Hematopoietic multipotent progenitor cell treated with erythropoietin and hydrocortisone succinate and interleukin-3 and kit ligand, for 4 days (in vitro differentiated cells): ENCODE measurements at regions not wholly inside any gene's neighbourhood (a gene's known extent, or its start where the extent isn't known, plus 50 kb on each side); places are given as distances from the start of the nearest gene placed in this dataset.

ENCODE experiments used
- DNase-seq: peaks from one replicate; pipeline ENCODE4 v3.0.0-alpha.2; 2015

DNA sequence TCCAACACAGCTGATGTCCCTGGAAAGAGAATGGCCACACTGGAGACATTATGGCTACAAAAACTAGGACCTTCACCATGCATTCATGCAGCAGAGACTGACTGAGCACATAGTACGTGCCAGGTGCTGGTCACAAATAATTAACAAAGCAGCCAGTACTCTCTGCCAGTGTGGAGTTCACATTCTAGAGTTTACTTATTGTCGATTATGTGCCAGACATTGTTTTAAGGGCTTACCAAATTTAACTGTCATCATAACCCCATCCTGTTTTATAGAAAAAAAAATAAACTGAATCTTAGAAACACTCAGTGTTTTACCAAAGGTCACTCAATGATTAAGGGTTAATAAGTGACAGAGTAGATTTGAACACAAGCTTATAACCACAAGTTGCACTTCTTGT, 143.3 kb downstream of the RRAGC start:
- no peak for DNase-seq

DNA sequence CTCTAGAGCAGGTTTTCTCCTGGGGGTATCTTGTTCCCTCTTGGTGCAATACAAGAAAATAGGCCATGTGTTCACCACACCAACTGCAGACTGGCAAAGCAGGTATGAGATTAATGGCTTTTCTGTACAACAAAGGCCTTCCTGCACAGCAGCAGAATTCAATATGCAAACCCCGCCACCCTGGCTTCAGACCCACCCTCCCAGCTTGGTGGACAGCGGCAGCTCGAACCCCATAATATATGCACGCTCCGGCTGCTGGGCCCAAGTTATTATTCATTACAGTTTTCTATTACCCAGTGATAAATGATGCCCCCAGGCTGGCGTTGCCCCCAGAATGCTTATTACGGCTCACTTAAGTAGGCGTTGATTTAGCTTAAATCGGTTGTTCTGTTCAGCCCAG, 144.2 kb downstream of the RRAGC start:
- no peak for DNase-seq

DNA sequence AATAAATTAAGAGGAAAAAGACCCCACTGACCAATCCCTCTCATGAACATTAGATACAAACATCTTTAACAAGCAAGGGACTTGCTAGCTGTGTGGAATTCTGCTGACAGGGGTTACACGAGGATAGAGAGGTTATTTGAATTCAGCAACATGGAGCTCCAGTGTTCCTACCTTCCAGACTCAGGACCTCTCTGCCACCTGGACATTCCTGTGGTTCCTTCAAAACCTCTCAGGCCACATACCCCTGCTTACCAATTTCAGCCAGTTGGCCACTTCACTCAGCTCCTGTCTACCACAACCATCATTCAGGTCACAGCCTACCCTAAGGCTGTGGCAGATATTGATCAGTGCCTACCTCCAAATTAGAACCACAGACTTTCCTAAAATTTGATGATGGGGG, 147.5 kb downstream of the RRAGC start:
- DNase-seq, result no peak

DNA sequence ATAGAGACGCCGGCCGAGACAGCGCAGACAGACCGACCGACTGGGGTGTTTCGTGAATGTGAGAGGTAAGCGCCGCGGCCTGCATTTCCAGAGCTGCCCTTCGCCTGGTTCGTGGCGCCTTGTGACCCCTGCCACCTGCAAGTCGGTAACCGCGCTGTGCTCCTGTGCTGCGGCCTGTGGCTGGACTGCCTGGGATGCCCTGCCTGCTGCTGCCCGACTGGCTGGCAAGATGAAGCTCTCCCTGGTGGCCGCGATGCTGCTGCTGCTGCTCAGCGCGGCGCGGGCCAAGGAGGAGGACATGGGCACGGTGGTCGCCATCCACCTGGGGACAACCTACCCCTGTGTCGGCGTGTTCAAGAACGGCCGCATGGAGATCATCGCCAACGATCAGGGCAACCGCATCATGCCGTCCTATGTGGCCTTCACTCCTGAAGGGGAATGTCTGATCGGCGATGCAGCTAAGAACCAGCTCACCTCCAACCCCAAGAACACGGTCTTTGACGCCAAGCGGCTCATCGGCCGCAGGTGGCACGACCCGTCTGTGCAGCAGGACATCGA, 150.8 kb downstream of the RRAGC start:
- DNase-seq, result no peak

DNA sequence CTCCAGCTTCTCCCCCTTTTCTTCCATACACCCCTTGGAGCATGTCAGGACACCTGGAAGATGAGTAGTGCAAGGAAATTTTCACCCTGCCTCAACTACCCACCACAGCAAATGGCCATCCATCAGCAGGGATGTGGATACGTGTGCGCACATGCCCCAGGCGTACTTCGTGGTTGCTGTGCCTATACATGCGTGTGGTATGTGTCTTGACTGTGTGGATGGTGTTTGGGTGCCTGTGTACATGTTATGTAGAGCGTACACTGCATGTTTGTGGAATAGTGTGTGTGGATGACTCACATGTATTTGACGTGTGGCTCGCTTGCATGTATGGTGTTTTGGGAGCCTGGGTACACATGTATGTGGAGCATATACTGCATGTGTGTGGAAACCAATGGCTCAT, 158.5 kb downstream of the RRAGC start:
- DNase-seq, result no peak

DNA sequence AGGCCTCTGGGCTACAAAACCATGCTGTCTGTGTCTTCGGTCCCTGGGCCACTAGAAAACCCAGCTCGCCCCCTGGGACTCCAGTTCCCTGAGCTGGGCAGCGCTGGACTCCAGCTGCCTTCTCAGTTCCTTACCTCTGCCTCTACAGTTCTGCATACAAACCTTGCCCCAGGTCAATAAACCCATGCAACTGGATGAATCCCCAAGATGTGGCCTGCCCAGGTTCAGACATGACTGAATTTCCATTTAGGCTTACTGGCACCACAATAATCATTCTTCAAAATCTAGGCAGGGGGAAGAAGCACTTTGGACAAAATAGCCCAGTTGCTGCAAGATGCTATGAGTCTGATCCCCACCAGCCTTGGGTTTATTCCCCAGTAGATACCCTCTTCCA, 159.5 kb downstream of the RRAGC start:
- no peak for DNase-seq

DNA sequence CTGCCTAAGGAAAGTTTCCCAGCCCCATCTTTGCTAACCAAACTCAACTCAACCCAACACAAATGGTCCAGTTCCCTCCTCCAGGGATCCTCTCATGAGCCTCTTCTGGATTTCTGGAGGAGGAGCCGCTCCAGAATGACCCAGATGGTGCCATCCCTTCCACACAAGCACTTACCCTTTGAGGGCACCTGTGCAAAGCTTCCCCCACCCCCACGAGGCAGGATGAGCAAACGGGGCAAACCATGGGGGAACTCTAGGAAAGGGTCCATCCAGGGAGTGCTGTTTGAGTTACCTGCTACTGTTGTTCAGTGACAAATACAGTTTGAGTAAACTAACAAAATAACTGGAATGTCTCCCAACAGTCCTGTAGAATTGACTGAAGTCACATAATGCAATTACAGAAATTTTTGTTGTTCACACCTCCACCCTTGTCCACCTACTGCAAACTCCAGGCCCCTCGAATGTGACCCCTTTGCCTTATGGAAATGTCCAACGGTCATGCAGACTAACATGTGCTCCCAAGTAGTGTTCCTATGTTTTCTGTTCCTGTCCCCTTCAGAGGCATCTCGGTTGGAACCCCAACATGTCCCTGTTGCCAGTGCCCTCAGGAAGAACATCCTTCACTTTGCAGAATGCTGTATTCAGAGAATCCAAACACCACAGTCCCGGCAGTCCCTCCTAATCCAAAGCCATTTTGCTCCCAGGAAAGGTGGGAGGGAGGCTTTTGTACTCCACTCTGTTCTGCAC, 160.1 kb downstream of the RRAGC start:
- DNase-seq, result no peak

DNA sequence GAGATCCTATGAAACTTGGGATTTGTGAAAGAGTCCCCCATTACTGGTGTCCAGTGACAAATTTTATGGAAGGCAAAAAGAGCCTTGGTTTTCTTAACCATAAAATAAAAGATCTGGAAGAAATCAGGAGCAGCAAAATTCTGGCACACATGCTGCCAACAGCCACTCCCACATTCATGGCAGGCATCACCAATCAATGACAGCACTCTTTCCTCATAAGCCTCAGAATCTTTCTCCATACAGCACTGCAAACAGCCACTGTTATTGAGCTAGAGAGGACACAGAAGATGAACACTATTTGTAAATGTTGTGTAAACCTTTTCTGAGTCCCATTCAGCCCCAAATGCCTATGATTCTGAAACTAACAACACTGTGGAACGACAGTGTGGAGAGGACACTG, 162.2 kb downstream of the RRAGC start:
- DNase-seq, result no peak

DNA sequence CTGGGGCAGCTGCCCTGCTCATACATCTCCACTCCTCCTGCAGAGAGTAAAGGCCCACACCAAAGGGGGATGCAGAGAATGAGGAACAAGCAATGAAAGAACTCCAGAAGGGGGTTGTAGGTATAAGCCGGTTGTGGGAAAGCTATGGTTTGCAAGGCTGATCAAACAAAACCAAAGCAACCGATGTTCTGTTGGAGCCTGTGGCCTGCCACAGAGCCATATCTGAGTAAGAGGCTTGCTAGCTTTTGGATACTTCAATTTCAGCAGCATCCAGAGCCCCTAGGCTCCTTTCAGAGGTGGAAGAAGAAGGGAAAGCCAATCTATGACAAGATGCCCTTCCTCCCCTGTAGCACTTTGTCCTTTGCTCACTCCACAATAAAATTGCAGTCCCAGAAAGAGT, 163.2 kb downstream of the RRAGC start:
- DNase-seq, result no peak

DNA sequence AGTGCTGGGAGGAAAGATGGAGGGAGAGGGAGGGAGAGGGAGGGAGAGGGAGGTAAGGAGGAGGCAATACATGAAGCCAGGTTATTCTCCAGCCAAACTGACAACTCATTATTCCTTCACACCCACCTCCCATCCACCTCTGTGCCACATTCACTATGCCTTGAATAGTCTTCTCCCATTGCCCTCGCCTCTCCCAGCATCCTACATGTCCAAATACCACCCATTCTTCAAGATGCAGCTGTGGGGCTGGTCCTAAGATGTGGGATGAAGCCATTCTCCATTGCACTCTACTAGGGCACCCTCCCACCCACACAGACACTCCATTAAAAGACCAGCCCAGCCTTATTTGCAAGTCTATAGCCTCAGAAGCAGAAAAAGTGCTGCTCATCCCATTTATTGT, 165.8 kb downstream of the RRAGC start:
- no peak for DNase-seq

DNA sequence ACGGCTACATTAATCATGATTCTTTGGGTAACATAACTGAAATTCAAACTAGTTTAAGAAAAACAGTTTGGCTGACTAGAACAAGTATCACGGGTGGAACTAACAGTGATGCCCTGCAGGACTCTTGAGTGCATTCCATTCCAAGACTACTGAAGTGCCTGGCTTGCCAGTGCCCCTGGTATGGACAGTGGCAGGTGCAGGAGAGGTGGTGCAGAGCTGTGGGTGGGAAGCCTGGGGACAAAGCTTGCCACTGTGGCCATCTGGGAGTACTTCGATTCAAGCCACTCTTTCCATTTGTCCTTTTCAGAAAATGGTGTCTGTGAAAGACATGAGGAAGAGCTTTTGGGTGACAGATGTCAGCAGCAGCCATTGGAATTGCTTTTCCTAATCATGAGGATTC, 166.5 kb downstream of the RRAGC start:
- no peak for DNase-seq

DNA sequence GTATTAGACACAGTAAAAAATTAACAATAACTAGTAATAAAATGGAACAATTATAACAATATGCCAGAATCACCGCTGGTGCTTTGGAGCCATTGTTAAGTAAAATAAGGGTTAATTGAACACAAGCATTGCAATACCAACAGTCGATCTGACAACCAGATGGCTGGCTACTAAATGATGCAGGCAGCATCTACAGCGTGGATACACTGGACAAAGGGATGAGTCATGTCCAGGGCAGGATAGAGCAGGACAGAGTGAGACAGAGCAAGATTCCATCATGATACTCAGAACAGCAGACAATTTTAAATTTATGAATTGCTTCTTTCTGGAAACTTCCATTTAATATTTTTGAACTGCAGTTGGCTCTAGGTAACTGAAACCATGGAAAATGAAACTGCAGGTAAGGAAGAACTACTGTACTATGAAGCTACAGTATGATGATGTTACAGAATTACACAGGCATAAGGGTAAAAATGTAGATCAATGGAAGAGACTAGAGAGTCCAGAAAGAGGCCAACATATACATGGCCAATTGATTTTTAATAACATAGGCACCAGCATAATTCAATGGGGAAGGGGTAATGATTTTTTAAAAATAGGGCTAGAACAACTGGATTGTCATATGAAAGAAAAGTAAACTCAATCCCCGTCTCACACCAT, 168.7 kb downstream of the RRAGC start:
- no peak for DNase-seq

DNA sequence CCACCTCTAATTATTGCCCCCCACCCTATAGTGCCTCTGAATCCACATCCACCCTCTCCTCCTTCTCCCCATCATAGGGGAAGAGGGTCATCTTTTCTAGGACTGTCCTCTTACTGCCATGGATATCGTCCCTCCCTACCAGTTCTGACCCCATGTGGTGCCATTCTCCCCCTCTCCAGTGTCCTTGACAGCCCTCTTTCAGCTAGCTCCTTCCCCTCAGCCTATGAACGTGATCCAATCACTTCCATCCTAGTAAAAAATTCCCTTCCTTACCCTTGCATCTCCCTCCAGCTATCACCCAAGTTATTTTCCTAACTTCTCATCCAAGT, 172.7 kb downstream of the RRAGC start:
- DNase-seq, result no peak

DNA sequence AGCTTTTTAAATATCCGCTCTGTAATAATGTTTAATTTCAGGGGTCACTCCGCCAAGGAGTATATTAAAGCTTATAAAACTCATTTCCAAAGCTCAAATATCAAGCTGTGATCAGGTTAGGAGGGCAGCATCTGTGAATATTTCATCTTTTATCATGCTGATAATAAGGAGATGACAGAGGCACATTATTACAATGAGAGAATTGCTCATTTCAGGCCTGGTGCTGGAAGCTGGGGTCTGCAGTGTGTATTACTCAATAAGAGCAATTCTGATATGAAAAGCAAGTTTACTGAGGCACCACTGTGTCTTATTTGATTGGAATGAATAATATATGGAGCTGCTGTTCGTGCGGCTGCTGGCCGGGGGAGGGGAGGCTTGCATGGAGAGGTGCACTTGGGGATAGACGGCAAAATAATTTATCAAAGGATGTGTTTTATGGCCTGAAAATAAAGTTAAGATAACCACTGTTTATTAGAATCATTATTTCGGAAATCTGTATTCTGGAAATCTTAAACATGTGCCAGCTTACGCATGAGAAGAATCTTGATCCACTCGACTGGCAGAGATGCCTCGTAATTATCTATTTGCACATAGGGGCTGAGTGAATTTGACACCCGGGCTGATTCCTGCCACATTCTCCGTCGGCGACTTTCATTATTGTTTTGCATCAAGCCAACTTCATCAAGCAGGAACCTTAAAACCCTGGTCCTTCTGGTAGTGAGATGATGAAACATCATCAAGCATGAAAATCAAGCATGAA, 173.2 kb downstream of the RRAGC start:
- DNase-seq, result no peak

DNA sequence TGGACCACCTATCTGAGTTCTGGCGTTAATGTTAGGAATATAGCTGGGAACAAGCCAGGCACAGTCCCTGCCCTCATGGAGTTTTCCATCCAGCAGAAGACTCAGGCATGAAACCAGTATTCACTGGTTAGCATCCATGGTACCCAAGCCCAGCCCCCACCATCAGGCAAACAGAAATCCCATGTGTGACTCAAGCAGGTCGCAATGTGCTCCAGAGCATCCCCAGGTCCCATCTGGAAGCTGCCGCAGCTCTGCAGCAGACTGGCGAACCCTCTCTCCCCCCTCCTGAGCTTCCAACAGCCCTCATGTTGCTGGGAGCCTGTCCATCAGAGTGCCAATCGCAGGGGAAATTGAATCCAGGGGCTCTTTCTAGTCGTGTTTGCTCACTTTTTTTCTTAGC, 174.2 kb downstream of the RRAGC start:
- no peak for DNase-seq

DNA sequence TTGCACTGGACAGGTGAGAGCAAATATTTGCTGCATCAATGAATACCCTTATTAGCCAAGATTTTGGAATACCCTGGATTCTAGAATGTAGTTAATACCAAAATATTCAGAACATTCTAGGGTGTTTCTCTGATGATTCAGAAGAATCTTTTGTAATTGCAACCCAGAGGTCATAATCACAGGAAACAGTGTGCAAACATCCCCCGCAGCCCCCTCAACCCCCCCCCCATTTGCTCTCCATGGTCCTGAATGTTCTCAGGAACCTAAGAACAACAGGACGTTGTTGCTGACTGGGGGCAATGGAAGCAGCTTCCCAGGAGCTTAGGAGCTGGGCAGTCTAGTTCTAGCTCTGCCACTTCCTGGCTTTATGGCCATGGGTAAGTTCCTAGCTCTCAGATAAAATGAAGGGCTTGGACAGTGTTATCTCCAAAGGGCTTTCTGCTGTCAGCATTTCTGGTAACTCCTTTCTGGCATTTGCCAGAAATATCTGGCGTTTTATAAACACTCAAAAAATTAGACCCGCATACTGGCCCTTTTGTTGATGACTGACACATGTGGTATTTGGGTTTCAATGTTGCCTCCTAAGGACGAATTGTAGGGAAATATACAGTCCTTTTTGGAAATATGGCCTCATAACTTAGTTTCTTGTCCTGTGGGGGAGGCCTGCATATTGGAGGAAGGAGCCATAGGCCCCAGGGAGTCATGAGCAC, 178.6 kb downstream of the RRAGC start:
- DNase-seq, result peak; percentile 45

DNA sequence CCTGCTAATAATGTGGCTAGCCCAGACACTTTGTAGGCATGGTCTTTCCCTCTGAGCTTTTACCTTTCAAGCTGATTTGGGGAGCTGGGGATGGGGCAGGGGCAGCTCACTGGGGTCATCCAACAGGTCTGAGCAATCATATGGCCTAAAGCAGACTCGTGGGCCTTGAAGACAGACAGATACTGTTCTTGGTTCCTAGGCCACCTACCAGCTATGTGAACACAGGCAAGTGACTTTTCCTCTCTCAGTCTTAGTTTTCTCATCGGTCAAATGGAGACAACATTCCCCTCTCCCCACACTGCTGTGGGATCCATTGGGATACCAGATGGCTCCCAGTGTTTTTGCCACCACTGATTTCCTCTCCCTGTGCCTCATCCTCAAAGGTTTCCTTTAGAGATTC, 181.8 kb downstream of the RRAGC start:
- DNase-seq, result no peak

DNA sequence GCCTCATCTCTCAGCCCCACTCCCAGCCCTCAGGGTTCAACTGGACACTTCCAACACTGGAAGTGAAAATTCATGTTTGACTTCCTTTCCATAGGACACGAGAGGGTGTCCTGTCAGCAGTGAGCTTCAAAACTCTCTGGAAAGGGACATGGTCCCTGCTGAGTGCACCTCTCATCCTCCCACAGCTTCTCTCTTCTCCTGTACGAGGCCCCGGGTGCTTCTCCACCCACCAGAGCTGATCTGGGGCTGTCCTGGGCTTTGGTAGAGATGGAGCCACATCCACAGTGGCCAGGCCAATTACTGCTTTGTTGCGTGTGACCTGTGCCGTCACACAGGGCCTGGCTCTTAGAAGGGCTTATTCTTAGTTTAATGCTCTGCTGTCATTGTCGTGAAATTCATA, 182.3 kb downstream of the RRAGC start:
- no peak for DNase-seq

DNA sequence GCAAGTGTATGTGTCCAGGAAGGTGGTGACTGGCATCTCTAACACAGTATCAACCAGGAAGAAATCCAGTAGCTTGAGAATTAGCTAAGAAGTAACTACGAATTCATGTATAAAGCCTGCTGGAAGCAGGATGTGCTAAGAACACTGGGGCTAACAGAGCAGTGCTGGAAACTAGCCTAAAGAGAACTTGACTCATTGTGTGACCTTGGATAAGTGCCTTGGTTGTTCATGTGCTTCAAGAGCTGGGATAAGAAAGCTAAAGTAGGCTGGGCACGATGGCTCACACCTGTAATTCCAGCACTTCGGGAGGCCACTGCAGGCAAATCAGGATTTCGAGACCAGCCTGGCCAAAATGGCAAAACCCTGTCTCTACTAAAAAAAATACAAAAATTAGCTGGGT, 186.9 kb downstream of the RRAGC start:
- DNase-seq, result no peak

DNA sequence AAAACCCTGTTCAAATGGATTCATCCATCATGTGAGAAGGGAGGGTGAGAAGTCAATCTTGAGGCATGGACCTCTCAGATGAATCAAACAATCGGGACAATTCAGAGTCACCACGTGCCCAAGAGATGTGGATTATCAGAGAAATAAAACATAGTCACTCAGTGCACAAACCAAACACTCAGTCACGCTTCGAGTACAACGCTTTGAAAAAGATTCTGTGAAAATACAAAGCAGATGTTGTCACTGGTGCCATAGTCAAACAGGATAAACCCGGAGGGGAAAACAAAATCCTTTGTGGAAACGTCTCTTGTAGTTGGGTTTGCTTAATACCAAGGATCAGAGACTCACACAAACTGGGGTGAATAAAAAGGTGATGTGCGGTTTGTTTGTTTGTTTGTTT, 188.4 kb downstream of the RRAGC start:
- DNase-seq, result no peak

DNA sequence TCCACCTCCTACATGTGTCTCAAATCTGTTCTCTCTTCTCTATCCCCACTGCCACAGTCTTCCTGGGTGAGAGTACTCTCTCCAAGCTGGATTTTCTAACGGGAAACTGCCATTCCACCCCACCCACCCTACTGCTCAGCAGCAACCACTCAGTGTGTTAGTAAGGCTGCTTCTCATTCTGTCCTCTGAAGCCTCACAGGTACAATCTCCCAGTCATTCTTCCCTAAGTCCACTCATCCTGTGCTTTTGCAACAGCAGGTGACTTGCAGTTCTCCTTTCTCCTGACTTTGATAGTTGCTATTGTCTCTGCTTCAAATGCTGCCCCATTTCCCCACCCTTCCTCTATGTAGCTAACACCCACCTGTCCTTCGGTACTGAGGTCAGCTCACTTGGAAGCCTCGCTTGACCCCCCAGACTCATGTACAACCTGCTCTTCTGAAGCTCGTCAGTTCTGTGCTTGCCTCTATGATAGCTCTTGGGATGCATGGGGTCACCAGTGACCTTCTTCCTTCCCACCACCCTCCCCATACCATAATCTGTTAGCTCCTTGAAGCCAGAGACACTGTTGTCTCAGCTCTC, 188.9 kb downstream of the RRAGC start:
- no peak for DNase-seq

DNA sequence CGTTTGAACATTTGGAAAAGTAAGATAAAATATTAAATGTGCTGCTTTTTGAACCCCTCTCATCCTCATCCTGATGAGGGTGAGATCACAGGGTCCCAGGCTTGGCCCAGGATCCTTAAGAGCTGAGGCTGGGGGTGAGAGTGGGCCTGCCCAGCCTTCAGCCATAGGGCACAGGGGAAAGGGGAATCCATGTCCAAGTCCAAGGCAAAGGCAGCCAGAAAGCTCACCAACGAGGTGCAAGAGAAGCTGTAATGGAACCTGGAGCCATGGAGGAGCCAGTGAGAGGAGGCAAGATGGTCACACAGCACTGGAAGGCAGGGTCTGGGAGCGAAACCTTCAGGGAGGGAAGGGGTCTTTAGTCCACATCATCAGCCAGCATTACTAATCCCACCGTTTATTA, 191.9 kb downstream of the RRAGC start:
- no peak for DNase-seq

DNA sequence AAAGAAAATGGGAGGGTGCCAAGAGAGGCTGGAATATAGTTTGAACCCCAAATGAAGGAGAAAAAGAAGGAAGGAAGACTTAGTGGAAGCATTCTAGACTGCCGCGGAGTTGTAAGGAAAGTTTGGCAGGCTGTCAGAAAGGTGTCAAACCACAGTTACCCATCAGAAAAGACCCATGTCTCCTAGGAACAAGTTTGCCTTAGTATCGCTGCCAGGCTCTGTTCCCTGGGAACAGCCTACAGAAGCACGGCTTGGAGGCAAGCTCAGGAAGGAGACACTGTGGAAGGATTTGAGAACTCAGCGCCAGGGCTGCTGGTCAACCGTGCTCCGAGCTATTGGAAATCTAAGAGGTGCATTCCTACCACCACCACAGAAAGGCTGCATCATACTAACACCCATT, 197.4 kb downstream of the RRAGC start:
- no peak for DNase-seq
